ENCODE measurements at regions not wholly inside any gene's neighbourhood (a gene's known extent, or its start where the extent isn't known, plus 50 kb on each side); places are given as distances from the start of the nearest gene placed in this dataset.

DNA sequence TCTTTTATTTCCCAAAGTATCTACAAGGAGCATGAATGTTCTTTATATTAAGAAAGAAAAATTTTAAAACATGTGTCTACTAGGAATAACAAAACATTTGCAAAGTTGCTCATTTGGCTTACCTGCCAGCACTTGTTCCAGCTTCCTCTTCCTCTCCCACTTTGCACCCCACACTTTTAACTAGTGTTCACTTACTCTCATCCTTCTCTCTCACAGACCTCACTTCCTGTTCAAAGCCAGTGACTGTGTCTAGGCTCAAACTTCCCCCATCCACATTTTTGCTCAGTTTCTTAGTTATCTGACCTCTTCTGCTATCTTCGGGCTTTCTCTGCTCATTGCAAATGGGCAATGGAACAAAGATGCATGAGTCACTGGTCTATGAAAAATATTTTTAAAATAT, 512.2 kb upstream of the ZNF462 start:
- FAIRE-seq (no peak), DNase-seq (ENCODE audit: insufficient read length, low spot score) (no peak)
- TF ChIP-seq POLR2A (IDR thresholded peaks at IDR 0.05; ENCODE audit: low read depth, low read length), result no peak

- DNase-seq (ENCODE audit: insufficient read length, low spot score), result no peak
- FAIRE-seq, result no peak
- no peak for TF ChIP-seq POLR2A (IDR thresholded peaks at IDR 0.05; ENCODE audit: low read depth, low read length)
These were observed 506.0 kb upstream of the ZNF462 start for GRCh38 chr9:106356924-106357323.

DNA sequence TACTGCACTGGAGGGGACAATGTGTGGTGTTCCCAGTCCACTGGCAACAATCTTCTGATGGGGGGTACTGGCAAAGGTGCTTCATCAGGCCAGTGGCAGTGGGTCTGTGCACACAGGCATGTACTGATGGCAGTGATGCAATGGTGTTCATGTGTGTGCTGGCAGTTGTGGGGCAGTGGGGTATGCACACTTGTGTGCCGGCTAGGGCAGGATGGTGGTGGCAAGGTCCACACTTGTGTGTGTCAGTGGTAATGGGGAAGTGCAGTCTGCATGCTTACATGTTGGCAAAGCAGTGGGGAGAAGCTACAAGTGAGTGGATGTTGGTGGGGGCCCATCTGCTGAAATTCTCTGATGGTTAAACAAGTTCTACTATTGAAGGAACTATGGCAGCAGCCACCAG, 504.6 kb upstream of the ZNF462 start:
- TF ChIP-seq POLR2A (IDR thresholded peaks at IDR 0.05; ENCODE audit: low read depth, low read length), result no peak
- FAIRE-seq, result no peak
- no peak for DNase-seq (ENCODE audit: insufficient read length, low spot score)

- FAIRE-seq (peak; percentile 84), DNase-seq (ENCODE audit: insufficient read length, low spot score) (no peak)
- TF ChIP-seq POLR2A (IDR thresholded peaks at IDR 0.05; ENCODE audit: low read depth, low read length), result no peak
These were observed 486.3 kb upstream of the ZNF462 start for GRCh38 chr9:106376689-106377088.

DNA sequence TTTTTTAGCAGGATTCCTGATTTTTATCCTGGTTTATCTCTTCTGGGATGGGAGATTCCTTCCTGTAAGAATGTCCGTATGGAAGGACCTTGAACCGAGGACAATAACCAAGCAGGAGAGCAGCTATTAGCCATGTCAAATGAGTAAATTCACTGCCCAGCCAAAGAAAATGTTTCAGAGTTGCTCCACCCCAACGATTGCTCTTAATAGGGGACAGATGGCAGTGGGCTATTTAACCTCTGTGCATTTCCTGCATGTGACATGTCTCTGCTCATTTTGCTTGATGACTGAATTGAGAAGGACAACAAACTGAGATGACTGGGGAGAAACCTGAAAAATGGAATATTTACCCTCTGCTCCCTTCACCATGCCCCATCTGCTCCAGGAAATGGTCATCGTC, 479.9 kb upstream of the ZNF462 start:
- DNase-seq (ENCODE audit: insufficient read length, low spot score) (no peak), FAIRE-seq (no peak)
- no peak for TF ChIP-seq POLR2A (IDR thresholded peaks at IDR 0.05; ENCODE audit: low read depth, low read length)

GRCh38 chr9:106387965-106388364, 475.0 kb upstream of the ZNF462 start:
- FAIRE-seq (no peak), DNase-seq (ENCODE audit: insufficient read length, low spot score) (no peak)
- no peak for TF ChIP-seq POLR2A (IDR thresholded peaks at IDR 0.05; ENCODE audit: low read depth, low read length)

DNA sequence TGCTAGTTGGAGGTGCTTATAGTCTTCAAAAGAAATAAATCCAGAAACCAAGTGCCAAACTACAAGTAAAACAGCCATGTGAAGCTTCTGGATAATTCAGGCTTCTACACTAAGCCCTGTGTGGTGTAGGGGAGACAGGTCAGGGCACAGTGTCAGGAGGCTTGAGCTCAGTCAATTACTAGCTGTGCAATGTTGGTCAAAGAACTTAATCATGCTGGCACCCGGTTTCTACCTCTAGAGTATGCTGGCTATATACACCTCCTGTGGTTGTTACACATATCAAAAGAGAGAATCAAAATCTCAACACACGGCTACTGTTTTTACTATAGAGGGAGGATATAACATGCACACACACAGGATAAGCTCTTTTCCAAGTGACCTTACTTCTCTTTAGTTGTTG, 469.7 kb upstream of the ZNF462 start:
- no peak for FAIRE-seq
- TF ChIP-seq POLR2A (IDR thresholded peaks at IDR 0.05; ENCODE audit: low read depth, low read length), result no peak
- DNase-seq (ENCODE audit: insufficient read length, low spot score), result no peak

DNA sequence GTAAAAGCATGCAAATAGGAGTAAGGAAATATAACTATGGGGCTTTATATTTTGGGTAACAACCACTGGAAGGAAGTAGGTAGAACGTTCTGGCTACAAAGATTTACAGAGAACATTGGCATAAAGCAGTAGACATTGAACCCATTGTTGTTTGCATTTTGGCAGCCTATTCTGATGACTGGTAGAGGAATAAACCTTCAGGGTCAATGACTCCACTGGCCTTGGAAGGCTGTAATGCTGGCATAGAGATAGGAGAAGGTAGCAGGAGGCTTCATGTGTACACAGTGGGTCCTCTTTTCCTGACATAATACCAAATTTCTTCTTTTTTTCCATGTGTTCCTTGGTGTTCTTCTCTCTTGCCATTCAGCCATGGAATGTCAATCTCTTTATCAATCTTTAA, 462.8 kb upstream of the ZNF462 start:
- TF ChIP-seq POLR2A (IDR thresholded peaks at IDR 0.05; ENCODE audit: low read depth, low read length), result no peak
- FAIRE-seq (peak; percentile 20), DNase-seq (ENCODE audit: insufficient read length, low spot score) (no peak)

- no peak for TF ChIP-seq POLR2A (IDR thresholded peaks at IDR 0.05; ENCODE audit: low read depth, low read length)
- FAIRE-seq, result peak; percentile 30
These were observed 462.0 kb upstream of the ZNF462 start for GRCh38 chr9:106400950-106401349.

DNA sequence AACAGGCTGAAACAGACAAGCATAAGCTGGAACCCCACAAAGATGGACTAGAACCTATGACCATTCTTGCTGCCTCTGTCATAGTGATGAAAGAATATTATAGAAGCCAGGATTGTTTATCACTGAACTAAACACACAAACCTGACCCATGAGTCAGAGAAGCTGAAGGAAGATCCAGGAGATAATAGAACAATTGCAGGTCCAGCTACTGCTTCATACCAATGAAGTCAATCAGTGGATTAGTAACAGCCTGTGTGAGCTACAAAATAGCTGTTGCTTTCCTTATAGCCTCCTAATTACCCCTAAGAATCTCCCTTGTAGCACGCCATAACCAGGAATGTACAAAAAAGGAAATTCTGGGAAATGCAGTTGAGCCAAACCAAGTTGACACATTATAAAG, 459.9 kb upstream of the ZNF462 start:
- TF ChIP-seq POLR2A (IDR thresholded peaks at IDR 0.05; ENCODE audit: low read depth, low read length), result no peak
- DNase-seq (ENCODE audit: insufficient read length, low spot score), result no peak
- FAIRE-seq, result peak; percentile 50

More at GRCh38 chr9:106400950-106401349, 462.0 kb upstream of the ZNF462 start:
- DNase-seq (ENCODE audit: insufficient read length, low spot score), result no peak

GRCh38 chr9:106404137-106404536, 458.8 kb upstream of the ZNF462 start:
- TF ChIP-seq POLR2A (IDR thresholded peaks at IDR 0.05; ENCODE audit: low read depth, low read length), result no peak
- DNase-seq (ENCODE audit: insufficient read length, low spot score), result no peak
- no peak for FAIRE-seq

DNA sequence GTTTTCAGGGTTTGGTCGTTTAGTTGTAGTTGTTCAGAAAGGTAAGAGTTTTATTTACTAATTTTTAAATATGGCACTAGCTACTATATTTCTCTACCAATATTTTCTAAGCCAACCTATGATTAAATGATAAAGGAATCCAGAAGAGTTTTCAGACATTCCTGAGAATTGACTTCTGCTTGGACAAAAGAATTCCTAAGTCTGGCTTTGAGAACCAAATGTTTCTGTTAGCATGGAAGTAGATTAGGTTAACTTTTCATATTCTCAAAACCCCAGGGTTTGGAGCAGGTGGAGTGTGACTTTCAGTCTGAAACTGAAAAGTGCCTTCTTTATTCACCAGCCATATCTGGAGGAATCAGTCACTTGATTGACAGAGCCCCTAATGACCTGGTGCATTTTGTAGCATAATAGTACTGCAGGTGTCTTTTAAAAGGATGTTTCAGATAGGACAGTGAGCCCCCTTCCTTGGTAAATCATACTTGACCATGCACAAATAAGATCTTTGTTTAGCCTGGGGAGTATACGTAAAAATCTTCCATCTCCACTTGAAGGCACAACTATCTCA, 457.0 kb upstream of the ZNF462 start:
- no peak for DNase-seq (ENCODE audit: insufficient read length, low spot score)
- TF ChIP-seq POLR2A (IDR thresholded peaks at IDR 0.05; ENCODE audit: low read depth, low read length), result no peak
- FAIRE-seq, result no peak

- no peak for FAIRE-seq
These were observed 448.9 kb upstream of the ZNF462 start for GRCh38 chr9:106414042-106414441.

DNA sequence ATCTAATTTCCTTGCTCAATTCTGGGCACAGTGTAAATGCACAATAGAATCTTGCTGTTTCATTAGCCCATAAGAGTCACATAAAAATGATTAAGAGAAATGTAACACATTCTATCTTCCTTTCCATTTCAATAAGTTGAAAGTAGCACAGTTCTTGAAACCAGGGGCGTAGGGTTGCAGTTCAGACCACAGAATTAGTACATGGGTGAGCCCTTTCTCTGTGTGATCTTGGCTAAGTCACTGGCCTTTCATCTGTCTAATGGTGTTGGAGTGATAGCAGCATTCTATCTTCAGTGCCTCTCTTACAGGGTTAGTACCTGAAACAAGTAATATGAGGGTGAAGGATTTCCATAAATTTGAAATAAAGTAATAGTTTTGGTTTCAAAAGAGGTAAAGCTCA, 445.3 kb upstream of the ZNF462 start:
- TF ChIP-seq POLR2A (IDR thresholded peaks at IDR 0.05; ENCODE audit: low read depth, low read length), result no peak
- no peak for FAIRE-seq
- no peak for DNase-seq (ENCODE audit: insufficient read length, low spot score)

More at GRCh38 chr9:106414042-106414441, 448.9 kb upstream of the ZNF462 start:
- no peak for DNase-seq (ENCODE audit: insufficient read length, low spot score)
- TF ChIP-seq POLR2A (IDR thresholded peaks at IDR 0.05; ENCODE audit: low read depth, low read length), result no peak

GRCh38 chr9:106419829-106420228, 443.1 kb upstream of the ZNF462 start:
- DNase-seq (ENCODE audit: insufficient read length, low spot score) (no peak), FAIRE-seq (no peak)
- TF ChIP-seq POLR2A (IDR thresholded peaks at IDR 0.05; ENCODE audit: low read depth, low read length), result no peak

- DNase-seq (ENCODE audit: insufficient read length, low spot score) (no peak), FAIRE-seq (no peak)
- no peak for TF ChIP-seq POLR2A (IDR thresholded peaks at IDR 0.05; ENCODE audit: low read depth, low read length)
These were observed 442.4 kb upstream of the ZNF462 start for GRCh38 chr9:106420511-106420944.

Data from H54 (cell line).